Lung (tissue), 11 donors: ENCODE measurements at regions not wholly inside any gene's neighbourhood (a gene's known extent, or its start where the extent isn't known, plus 50 kb on each side); places are given as distances from the start of the nearest gene placed in this dataset.

Experiments
- ATAC-seq: fragments of 200-7000 bp; cut with Tn5 transposase; one replicate; pipeline ENCODE4 v1.9.1; 2020; ENCODE audit warnings: moderate number of reproducible peaks; ENCODE audit not compliant: insufficient read depth, low FRiP score
- DNase-seq, 3 donors: peaks; one replicate each; pipeline ENCODE4 v3.0.0-alpha.2; 2013 to 2017
- H3K27ac ChIP-seq, 2 donors: one replicate each; pipeline ENCODE4 v1.5.1; 2013; ENCODE audit warnings: mild to moderate bottlenecking in 2 of 2, moderate library complexity in 2 of 2, control low read depth in 1 of 2, inconsistent platforms in 1 of 2, low read depth in 1 of 2, low read length in 1 of 2
- H3K27me3 ChIP-seq, 3 donors: one replicate each; pipeline ENCODE4 v1.5.1; 2013; ENCODE audit warnings: low read length in 2 of 3; ENCODE audit not compliant: control insufficient read depth in 3 of 3, insufficient read depth in 3 of 3
- H3K36me3 ChIP-seq, 4 donors: one replicate each; pipeline ENCODE4 v1.5.1; 2013; ENCODE audit warnings: low read length in 4 of 4, mild to moderate bottlenecking in 1 of 4, moderate library complexity in 1 of 4; ENCODE audit not compliant: control insufficient read depth in 4 of 4, insufficient read depth in 4 of 4
- H3K4me1 ChIP-seq, 5 donors: one replicate each; pipeline ENCODE4 v1.5.1; 2013; ENCODE audit warnings: low read length in 5 of 5, mild to moderate bottlenecking in 2 of 5, moderate library complexity in 1 of 5; ENCODE audit not compliant: control insufficient read depth in 5 of 5, insufficient read depth in 5 of 5
- H3K4me3 ChIP-seq: one replicate; pipeline ENCODE4 v1.5.1; 2013; ENCODE audit warnings: mild to moderate bottlenecking, control low read depth, moderate library complexity
- H3K9ac ChIP-seq, 2 donors: one replicate each; pipeline ENCODE4 v1.5.1; 2013; ENCODE audit warnings: low read length in 2 of 2, control low read depth in 1 of 2; ENCODE audit not compliant: insufficient read depth in 1 of 2
- H3K9me3 ChIP-seq, 4 donors: one replicate each; pipeline ENCODE4 v1.5.1; 2013; ENCODE audit warnings: low read length in 3 of 4, mild to moderate bottlenecking in 1 of 4, moderate library complexity in 1 of 4; ENCODE audit not compliant: control insufficient read depth in 4 of 4, insufficient read depth in 3 of 4
- WGBS, 2 donors: extraction: QIAGEN DNeasy Blood & Tissue Kit; methylation state at CpG; one replicate each; pipeline ENCODE4 v1.1.7; 2013; 5-methylcytosine and 5-hydroxymethylcytosine counted together
- TF ChIP-seq, protein P1 (sequence below): IDR thresholded peaks from 2 replicates; pipeline ENCODE4 v1.5.1; 2012; ENCODE audit warnings: mild to moderate bottlenecking; ENCODE audit errors: control extremely low read depth, extremely low read depth
- donor health status: control.
- donor health status: control.
- donor health status: Bipolar disorder and iron deficiency.
- donor health status: healthy.
- donor health status: DM: yes; HTN: yes; CAD: no.

DNA sequence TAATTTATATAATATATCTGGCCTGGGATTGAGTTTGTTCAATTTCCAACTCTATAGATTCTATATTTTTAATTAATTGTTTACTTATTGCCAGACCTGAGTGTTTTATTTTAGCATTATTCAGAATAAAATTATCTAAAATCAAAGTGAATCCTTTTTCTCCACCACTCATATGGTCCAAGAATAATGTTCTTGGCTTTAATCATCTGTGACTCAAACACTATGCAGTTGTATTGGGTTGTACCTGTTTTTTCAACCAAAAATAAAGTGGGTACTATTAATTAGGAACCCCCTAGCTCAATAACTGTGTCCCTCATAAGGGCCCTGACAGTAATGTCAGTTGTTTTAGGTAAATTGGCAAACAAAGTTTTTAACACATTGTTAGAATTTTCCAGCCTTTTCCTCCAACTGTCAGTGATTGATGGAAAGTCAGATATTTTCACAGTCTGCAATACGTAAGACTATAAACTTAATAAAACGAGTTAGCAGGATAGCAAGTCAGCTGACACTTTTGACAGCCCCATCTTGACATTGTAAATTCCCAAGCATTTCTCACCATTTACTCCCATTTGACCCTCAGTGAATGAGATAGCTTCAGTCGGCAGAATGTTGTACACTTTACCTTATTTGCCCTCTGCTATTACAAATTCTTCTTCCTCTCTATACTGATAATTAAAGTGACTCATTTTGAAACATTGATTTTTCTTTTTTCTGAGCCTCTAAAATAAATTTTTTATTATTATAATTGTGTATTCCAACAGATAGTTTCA is 587.4 kb downstream of the METTL4 start:
- H3K36me3 ChIP-seq = no peaks in the 10 kb centered on the region
- H3K4me3 ChIP-seq = no peak overlapping the region
- H3K4me1 ChIP-seq = no peaks in the 10 kb centered on the region
- ATAC-seq (no peak), DNase-seq (no peak)
- H3K9ac ChIP-seq = no peak overlapping the region
- no peaks in the 10 kb centered on the region for H3K27me3 ChIP-seq
- peaks cover 0 to 3% (median 0%) of the 10 kb centered on the region in 4 donors for H3K9me3 ChIP-seq
- TF ChIP-seq, protein P1, sequence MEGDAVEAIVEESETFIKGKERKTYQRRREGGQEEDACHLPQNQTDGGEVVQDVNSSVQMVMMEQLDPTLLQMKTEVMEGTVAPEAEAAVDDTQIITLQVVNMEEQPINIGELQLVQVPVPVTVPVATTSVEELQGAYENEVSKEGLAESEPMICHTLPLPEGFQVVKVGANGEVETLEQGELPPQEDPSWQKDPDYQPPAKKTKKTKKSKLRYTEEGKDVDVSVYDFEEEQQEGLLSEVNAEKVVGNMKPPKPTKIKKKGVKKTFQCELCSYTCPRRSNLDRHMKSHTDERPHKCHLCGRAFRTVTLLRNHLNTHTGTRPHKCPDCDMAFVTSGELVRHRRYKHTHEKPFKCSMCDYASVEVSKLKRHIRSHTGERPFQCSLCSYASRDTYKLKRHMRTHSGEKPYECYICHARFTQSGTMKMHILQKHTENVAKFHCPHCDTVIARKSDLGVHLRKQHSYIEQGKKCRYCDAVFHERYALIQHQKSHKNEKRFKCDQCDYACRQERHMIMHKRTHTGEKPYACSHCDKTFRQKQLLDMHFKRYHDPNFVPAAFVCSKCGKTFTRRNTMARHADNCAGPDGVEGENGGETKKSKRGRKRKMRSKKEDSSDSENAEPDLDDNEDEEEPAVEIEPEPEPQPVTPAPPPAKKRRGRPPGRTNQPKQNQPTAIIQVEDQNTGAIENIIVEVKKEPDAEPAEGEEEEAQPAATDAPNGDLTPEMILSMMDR = no peak
- 50 to 69% methylated on average over 3 of the region's 3 CpGs for WGBS, 2 donors
- no peak overlapping the region for H3K27ac ChIP-seq

DNA sequence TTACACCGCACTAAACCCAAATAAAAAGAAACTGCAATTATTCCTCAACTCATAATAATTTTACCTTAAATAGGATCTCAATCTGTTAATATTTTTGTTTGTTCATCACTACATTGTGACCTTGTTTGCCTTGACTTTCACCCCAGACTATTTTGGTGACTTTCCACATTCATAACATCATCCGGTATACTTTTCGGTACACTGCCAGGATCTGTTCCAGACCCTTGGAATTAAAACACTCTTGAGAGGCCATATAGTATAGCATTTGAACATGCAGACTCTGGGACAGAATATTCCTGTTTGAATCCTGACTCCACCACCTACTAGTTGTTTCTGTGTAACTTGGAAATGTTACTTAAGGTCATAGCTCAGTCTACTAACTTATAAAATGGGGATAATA is 577.4 kb downstream of the METTL4 start:
- 87 to 98% methylated on average over 3 of the region's 3 CpGs for WGBS, 2 donors
- DNase-seq (no peak), ATAC-seq (no peak)
- H3K27ac ChIP-seq = no peak overlapping the region
- no peak overlapping the region for H3K4me3 ChIP-seq
- H3K36me3 ChIP-seq = no peaks in the 10 kb centered on the region
- H3K4me1 ChIP-seq = no peaks in the 10 kb centered on the region
- H3K9me3 ChIP-seq = no peaks in the 10 kb centered on the region
- H3K27me3 ChIP-seq = no peaks in the 10 kb centered on the region
- TF ChIP-seq, protein P1 = no peak
- H3K9ac ChIP-seq = no peak overlapping the region

DNA sequence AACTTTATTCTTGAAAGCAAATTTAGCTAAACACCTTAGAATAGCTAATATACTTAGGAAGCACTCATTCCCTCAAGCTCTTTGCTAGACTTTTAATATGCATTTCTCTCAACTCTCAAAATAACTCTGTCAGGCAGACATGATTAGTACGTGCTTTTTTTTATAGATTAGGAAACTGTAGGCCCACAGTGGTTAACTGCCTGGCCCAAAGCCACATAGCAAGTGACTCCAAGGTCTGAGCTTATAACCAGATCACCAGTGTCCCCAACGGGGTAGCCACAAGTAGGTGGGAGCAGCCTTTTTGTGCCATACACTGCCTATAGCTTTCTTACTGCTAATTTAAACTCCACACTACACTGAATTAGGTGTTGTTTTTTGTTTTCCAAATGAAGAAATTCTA is 576.8 kb downstream of the METTL4 start:
- no peaks in the 10 kb centered on the region for H3K27me3 ChIP-seq
- H3K4me3 ChIP-seq = no peak overlapping the region
- DNase-seq (no peak), ATAC-seq (no peak)
- no peak overlapping the region for H3K27ac ChIP-seq
- H3K9me3 ChIP-seq = no peaks in the 10 kb centered on the region
- 23 to 40% methylated on average over 2 of the region's 2 CpGs for WGBS, 2 donors
- H3K4me1 ChIP-seq = no peaks in the 10 kb centered on the region
- H3K9ac ChIP-seq = no peak overlapping the region
- TF ChIP-seq, protein P1 = no peak
- no peaks in the 10 kb centered on the region for H3K36me3 ChIP-seq
